ENCODE measurements at regions not wholly inside any gene's neighbourhood (a gene's known extent, or its start where the extent isn't known, plus 50 kb on each side); places are given as distances from the start of the nearest gene placed in this dataset.
"Not testable (repeated sequence)": the region's sequence is repeated elsewhere in the genome, so short reads cannot be mapped to it uniquely, and the experiment has no call there.

DNA sequence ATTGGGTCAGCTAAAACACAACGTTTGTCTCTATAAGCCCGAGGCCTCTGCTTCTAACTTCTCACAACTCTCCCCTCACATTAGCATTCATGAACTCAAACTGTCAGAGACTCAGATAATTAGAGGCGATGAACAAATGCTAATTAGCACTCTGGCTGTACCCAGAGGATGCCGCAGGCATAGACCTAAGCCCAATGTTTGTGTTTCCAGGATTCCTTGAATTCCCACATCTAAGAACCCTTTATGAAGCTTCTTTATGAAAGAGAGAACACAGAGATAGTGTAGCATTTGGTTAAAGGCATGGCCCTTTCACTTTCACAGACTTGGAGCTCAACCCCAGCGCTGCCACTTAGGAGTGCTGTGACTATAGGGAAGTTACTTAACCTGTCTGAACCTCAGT lies 512.2 kb downstream of the GRIN2A start:
- no peaks in the 10 kb centered on the region for H3F3A ChIP-seq (ENCODE audit: insufficient read depth, low read length)
- no peaks in the 10 kb centered on the region for H3K27me3 ChIP-seq (replicated peaks; ENCODE audit: insufficient read depth, low read length)
- no peak for DNase-seq
- H3K9me3 ChIP-seq (replicated peaks; ENCODE audit: insufficient read depth, low read length): no peaks in the 10 kb centered on the region
- no peak for TF ChIP-seq EZH2 (optimal IDR thresholded peaks at IDR 0.05; ENCODE audit: low read depth, low read length)
- TF ChIP-seq EZH2phosphoT487 (IDR thresholded peaks at IDR 0.05; ENCODE audit: low read length): no peak
- TF ChIP-seq, protein P1, sequence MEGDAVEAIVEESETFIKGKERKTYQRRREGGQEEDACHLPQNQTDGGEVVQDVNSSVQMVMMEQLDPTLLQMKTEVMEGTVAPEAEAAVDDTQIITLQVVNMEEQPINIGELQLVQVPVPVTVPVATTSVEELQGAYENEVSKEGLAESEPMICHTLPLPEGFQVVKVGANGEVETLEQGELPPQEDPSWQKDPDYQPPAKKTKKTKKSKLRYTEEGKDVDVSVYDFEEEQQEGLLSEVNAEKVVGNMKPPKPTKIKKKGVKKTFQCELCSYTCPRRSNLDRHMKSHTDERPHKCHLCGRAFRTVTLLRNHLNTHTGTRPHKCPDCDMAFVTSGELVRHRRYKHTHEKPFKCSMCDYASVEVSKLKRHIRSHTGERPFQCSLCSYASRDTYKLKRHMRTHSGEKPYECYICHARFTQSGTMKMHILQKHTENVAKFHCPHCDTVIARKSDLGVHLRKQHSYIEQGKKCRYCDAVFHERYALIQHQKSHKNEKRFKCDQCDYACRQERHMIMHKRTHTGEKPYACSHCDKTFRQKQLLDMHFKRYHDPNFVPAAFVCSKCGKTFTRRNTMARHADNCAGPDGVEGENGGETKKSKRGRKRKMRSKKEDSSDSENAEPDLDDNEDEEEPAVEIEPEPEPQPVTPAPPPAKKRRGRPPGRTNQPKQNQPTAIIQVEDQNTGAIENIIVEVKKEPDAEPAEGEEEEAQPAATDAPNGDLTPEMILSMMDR (IDR thresholded peaks at IDR 0.05; ENCODE audit: low read length): no peak
- H3K9me2 ChIP-seq (replicated peaks; ENCODE audit: insufficient read depth, low read length): no peaks in the 10 kb centered on the region
- H3K9ac ChIP-seq (ENCODE audit: low read length): no peak overlapping the region
- no peak overlapping the region for H3K4me2 ChIP-seq (ENCODE audit: low read depth, low read length)
- H3K79me2 ChIP-seq (ENCODE audit: low read length): no peaks in the 10 kb centered on the region
- no peak overlapping the region for H3K4me3 ChIP-seq (ENCODE audit: low read length)
- H3K36me3 ChIP-seq (replicated peaks; ENCODE audit: insufficient read depth, low read length): no peaks in the 10 kb centered on the region
- no peak overlapping the region for H2AFZ ChIP-seq (ENCODE audit: low read length)
- H3K4me1 ChIP-seq (ENCODE audit: low read length): no peaks in the 10 kb centered on the region
- H4K20me1 ChIP-seq (ENCODE audit: insufficient read depth, low read length): no peaks in the 10 kb centered on the region
- H3K27ac ChIP-seq (ENCODE audit: low read length): no peak overlapping the region

DNA sequence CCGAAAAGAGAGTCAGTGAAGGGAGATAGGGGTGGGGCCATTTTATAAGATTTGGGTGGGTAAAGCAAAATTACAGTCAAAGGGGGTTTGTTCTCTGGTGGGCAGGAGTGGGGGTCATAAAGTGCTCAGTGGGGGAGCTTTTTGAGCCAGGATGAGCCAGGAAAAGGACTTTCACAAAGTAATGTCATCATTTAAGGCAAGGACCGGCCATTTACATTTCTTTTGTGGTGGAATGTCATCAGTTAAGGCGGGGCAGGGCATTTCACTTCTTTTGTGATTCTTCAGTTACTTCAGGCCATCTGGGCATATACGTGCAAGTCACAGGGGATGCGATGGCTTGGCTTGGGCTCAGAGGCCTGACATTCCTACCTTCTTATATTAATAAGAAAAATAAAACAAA lies 511.6 kb downstream of the GRIN2A start:
- not testable (repeated sequence) for H3K36me3 ChIP-seq (replicated peaks; ENCODE audit: insufficient read depth, low read length); H3F3A ChIP-seq (ENCODE audit: insufficient read depth, low read length); H3K4me3 ChIP-seq (ENCODE audit: low read length); H3K27ac ChIP-seq (ENCODE audit: low read length); H2AFZ ChIP-seq (ENCODE audit: low read length); H3K27me3 ChIP-seq (replicated peaks; ENCODE audit: insufficient read depth, low read length); DNase-seq; H3K9me2 ChIP-seq (replicated peaks; ENCODE audit: insufficient read depth, low read length); H4K20me1 ChIP-seq (ENCODE audit: insufficient read depth, low read length); H3K4me2 ChIP-seq (ENCODE audit: low read depth, low read length); H3K79me2 ChIP-seq (ENCODE audit: low read length); H3K4me1 ChIP-seq (ENCODE audit: low read length); H3K9ac ChIP-seq (ENCODE audit: low read length); H3K9me3 ChIP-seq (replicated peaks; ENCODE audit: insufficient read depth, low read length)

DNA sequence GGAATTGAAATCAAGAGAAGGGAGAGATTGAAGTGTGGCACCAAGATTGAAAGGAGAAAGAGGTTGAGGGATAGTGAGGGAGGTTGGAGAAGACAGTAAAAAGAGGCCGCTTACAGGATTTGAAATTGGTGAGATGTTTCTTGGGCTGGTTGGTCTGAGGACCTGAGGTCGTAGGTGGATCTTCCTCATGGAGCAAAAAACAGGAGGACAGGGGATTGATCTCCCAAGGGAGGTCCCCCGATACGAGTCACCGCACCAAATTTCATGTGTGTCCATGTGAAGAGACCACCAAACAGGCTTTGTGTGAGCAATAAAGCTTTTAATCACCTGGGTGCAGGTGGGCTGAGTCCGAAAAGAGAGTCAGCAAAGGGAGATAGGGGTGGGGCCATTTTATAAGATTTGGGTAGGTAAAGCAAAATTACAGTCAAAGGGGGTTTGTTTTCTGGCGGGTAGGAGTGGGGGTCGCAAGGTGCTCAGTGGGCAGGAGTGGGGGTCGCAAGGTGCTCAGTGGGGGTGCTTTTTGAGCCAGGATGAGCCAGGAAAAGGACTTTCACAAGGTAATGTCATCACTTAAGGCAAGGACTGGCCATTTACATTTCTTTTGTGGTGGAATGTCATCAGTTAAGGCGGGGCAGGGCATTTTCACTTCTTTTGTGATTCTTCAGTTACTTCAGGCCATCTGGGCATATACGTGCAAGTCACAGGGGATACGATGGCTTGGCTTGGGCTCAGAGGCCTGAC lies 505.5 kb downstream of the GRIN2A start:
- H3K9me2 ChIP-seq (replicated peaks; ENCODE audit: insufficient read depth, low read length); H3K4me2 ChIP-seq (ENCODE audit: low read depth, low read length); H3K9ac ChIP-seq (ENCODE audit: low read length): not testable (repeated sequence)

DNA sequence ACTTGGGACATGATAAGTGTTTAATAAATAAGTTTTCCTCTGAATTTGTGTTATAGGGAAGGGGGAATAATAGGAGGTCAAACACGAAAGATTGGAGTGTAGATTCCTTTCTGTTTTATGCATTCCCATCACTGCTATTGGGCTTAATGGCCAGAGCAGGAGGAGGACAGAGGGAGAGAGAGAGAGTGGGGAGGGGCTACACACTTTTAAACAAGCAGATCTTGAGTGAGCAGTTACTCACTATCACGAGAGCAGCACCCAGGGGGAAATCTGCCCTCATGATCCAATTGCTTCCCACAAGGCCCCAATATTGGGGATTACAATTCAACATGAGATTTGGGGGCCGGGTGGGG lies 505.0 kb downstream of the GRIN2A start:
- Histone ChIP-seq H3K27me3 (replicated peaks; ENCODE audit: insufficient read depth, low read length) (no peaks in the 10 kb centered on the region), H2AFZ (ENCODE audit: low read length) (no peak overlapping the region), H3K4me3 (ENCODE audit: low read length) (no peak overlapping the region), H3K27ac (ENCODE audit: low read length) (no peak overlapping the region), H3K79me2 (ENCODE audit: low read length) (no peaks in the 10 kb centered on the region), H3K9ac (ENCODE audit: low read length) (no peak overlapping the region), H3F3A (ENCODE audit: insufficient read depth, low read length) (no peaks in the 10 kb centered on the region), H4K20me1 (ENCODE audit: insufficient read depth, low read length) (no peaks in the 10 kb centered on the region), H3K4me1 (ENCODE audit: low read length) (no peaks in the 10 kb centered on the region), H3K9me3 (replicated peaks; ENCODE audit: insufficient read depth, low read length) (no peaks in the 10 kb centered on the region), H3K36me3 (replicated peaks; ENCODE audit: insufficient read depth, low read length) (no peaks in the 10 kb centered on the region), H3K4me2 (ENCODE audit: low read depth, low read length) (no peak overlapping the region), H3K9me2 (replicated peaks; ENCODE audit: insufficient read depth, low read length) (no peaks in the 10 kb centered on the region)
- no peak for DNase-seq
- TF ChIP-seq EZH2phosphoT487 (IDR thresholded peaks at IDR 0.05; ENCODE audit: low read length) (no peak), EZH2 (optimal IDR thresholded peaks at IDR 0.05; ENCODE audit: low read depth, low read length) (no peak)
- TF ChIP-seq, protein P1 (IDR thresholded peaks at IDR 0.05; ENCODE audit: low read length): no peak

More for the DNA sequence above, 505.5 kb downstream of the GRIN2A start:
- not testable (repeated sequence) for H3K4me1 ChIP-seq (ENCODE audit: low read length); H3K36me3 ChIP-seq (replicated peaks; ENCODE audit: insufficient read depth, low read length); H3K27ac ChIP-seq (ENCODE audit: low read length); H2AFZ ChIP-seq (ENCODE audit: low read length); H3K79me2 ChIP-seq (ENCODE audit: low read length); H4K20me1 ChIP-seq (ENCODE audit: insufficient read depth, low read length); H3K9me3 ChIP-seq (replicated peaks; ENCODE audit: insufficient read depth, low read length); H3K4me3 ChIP-seq (ENCODE audit: low read length); H3K27me3 ChIP-seq (replicated peaks; ENCODE audit: insufficient read depth, low read length); DNase-seq; H3F3A ChIP-seq (ENCODE audit: insufficient read depth, low read length)
